Neural progenitor cell (in vitro differentiated cells): ENCODE measurements at regions not wholly inside any gene's neighbourhood (a gene's known extent, or its start where the extent isn't known, plus 50 kb on each side); places are given as distances from the start of the nearest gene placed in this dataset.

ENCODE experiments used
- CTCF ChIP-seq: fragments of 200-600 bp; sonication (generic); IDR thresholded peaks from 2 replicates; pipeline ENCODE4 v1.5.1; 2017; ENCODE audit warnings: antibody characterized with exemption, mild to moderate bottlenecking
- EZH2 ChIP-seq: fragments of 200-600 bp; sonication (generic); IDR thresholded peaks from 2 replicates; pipeline ENCODE4 v1.6.1; 2017; ENCODE audit warnings: antibody characterized with exemption, mild to moderate bottlenecking, moderate library complexity
- EZH2phosphoT487 ChIP-seq: fragments of 200-600 bp; sonication (generic); IDR thresholded peaks from 2 replicates; pipeline ENCODE4 v1.6.1; 2017; ENCODE audit warnings: antibody characterized with exemption

GRCh38 chr2:183214680-183215079 lies 90.4 kb downstream of the NUP35 start:
- TF ChIP-seq CTCF = no peak
- TF ChIP-seq EZH2 = no peak
- TF ChIP-seq EZH2phosphoT487 = no peak
